Psoas muscle (tissue), 7 donors: ENCODE measurements at regions not wholly inside any gene's neighbourhood (a gene's known extent, or its start where the extent isn't known, plus 50 kb on each side); places are given as distances from the start of the nearest gene placed in this dataset.
"Not testable (repeated sequence)": the region's sequence is repeated elsewhere in the genome, so short reads cannot be mapped to it uniquely, and the experiment has no call there.

Experiments
- ATAC-seq, 4 donors: fragments of 200-7000 bp; cut with Tn5 transposase; one replicate each; pipeline ENCODE4 v1.9.1; 2020; ENCODE audit warnings: moderate library complexity in 3 of 4, mild to moderate bottlenecking in 2 of 4
- DNase-seq, 2 donors: peaks; one replicate each; pipeline ENCODE4 v3.0.0-alpha.2; 2020
- H3K27ac ChIP-seq: fragments of 200-600 bp; one replicate; pipeline ENCODE4 v1.8.0; 2022
- H3K27me3 ChIP-seq, 3 donors: fragments of 200-600 bp in 1 of 3; one replicate each; pipeline versions ENCODE4 v1.6.1 to v1.8.0; 2013 to 2022; ENCODE audit warnings: low read length in 2 of 3, mild to moderate bottlenecking in 2 of 3, moderate library complexity in 1 of 3; ENCODE audit not compliant: insufficient read depth in 3 of 3
- H3K36me3 ChIP-seq, 2 donors: fragments of 200-600 bp in 1 of 2; one replicate each; pipeline versions ENCODE4 v1.6.1 to v1.8.0; 2013 to 2022; ENCODE audit warnings: low read depth in 1 of 2, mild to moderate bottlenecking in 1 of 2, moderate library complexity in 1 of 2; ENCODE audit not compliant: insufficient read depth in 1 of 2
- H3K4me1 ChIP-seq: fragments of 200-600 bp; one replicate; pipeline ENCODE4 v1.8.0; 2022
- H3K4me3 ChIP-seq: fragments of 200-600 bp; one replicate; pipeline ENCODE4 v1.8.0; 2022; ENCODE audit warnings: mild to moderate bottlenecking
- H3K9me3 ChIP-seq: fragments of 200-600 bp; one replicate; pipeline ENCODE4 v1.8.0; 2022
- WGBS, 3 donors: extraction: QIAGEN DNeasy Blood & Tissue Kit; methylation state at CpG; one replicate each; pipeline versions ENCODE4 v1.1.6 to v1.1.7; 2013; 5-methylcytosine and 5-hydroxymethylcytosine counted together
- intact Hi-C, 2 donors: fragments of 100-400 bp; cut with DNase I; formaldehyde crosslinking; loops; one replicate each; pipeline versions ENCODE4 v1.11.0 to v1.14.2; 2022
- TF ChIP-seq, protein P1 (sequence below): fragments of 200-600 bp; IDR thresholded peaks from one replicate; pipeline ENCODE4 v1.8.0; 2022; ENCODE audit warnings: antibody characterized with exemption
- donor health status: healthy with polysubstance abuse.
- donor health status: DM: no; HTN: no; CAD: no; lungs with moderate emphysema.
- donor health status: Bipolar disorder and iron deficiency.
- donor health status: healthy.
- donor health status: DM: yes; HTN: yes; CAD: no.
- donor health status: DM: no; HTN: no; CAD: no.
- donor health status: DM: yes; HTN: yes; CAD: no.

DNA sequence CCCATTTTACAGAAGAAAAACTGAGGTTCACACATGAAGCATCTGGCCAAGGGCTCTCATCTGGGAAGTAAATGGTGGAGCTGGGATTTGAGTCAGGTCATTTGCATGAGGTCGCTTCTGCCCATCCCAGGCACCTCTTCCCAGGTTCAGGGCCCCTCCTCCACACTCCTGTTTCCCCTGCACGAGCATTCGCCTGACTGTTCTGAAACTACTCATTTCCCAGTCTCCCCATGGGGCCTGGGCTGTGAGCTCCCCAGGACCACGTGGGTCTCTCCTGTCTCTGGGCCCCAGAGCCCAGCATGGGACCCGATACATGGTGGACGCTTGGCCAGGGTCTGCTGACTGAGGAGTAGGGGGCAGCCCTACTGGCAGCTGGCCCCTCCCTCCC is 360.8 kb downstream of the MATN1 start:
- 73 to 79% (median 74%) methylated on average over 6 of the region's 6 CpGs for WGBS, 3 donors
- ATAC-seq (no peak), DNase-seq (no peak)
- Histone ChIP-seq H3K9me3 (no peaks in the 10 kb centered on the region), H3K36me3 (no peaks in the 10 kb centered on the region), H3K4me1 (no peaks in the 10 kb centered on the region), H3K27ac (no peak overlapping the region), H3K4me3 (no peak overlapping the region), H3K27me3 (peaks cover 0 to 4% (median 0%) of the 10 kb centered on the region in 3 donors)
- TF ChIP-seq, protein P1, sequence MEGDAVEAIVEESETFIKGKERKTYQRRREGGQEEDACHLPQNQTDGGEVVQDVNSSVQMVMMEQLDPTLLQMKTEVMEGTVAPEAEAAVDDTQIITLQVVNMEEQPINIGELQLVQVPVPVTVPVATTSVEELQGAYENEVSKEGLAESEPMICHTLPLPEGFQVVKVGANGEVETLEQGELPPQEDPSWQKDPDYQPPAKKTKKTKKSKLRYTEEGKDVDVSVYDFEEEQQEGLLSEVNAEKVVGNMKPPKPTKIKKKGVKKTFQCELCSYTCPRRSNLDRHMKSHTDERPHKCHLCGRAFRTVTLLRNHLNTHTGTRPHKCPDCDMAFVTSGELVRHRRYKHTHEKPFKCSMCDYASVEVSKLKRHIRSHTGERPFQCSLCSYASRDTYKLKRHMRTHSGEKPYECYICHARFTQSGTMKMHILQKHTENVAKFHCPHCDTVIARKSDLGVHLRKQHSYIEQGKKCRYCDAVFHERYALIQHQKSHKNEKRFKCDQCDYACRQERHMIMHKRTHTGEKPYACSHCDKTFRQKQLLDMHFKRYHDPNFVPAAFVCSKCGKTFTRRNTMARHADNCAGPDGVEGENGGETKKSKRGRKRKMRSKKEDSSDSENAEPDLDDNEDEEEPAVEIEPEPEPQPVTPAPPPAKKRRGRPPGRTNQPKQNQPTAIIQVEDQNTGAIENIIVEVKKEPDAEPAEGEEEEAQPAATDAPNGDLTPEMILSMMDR = no peak
- intact Hi-C loops = no loop called here

GRCh38 chr1:30361890-30362602 is 361.3 kb downstream of the MATN1 start:
- ATAC-seq, H3K27ac ChIP-seq, H3K36me3 ChIP-seq, H3K27me3 ChIP-seq, intact Hi-C loops, H3K4me3 ChIP-seq, H3K4me1 ChIP-seq, DNase-seq, H3K9me3 ChIP-seq: not testable (repeated sequence)
- 52 to 64% (median 59%) methylated on average over 9 to 10 of the region's 10 CpGs for WGBS, 3 donors

- ATAC-seq (no peak), DNase-seq (peak in 1 of 2 donors; percentile 35)
- Histone ChIP-seq H3K4me1 (no peaks in the 10 kb centered on the region), H3K9me3 (no peaks in the 10 kb centered on the region), H3K27ac (no peak overlapping the region), H3K4me3 (no peak overlapping the region), H3K36me3 (no peaks in the 10 kb centered on the region), H3K27me3 (peaks cover 0 to 4% (median 0%) of the 10 kb centered on the region in 3 donors)
- TF ChIP-seq, protein P1 = no peak
- WGBS, 3 donors = 73 to 83% (median 78%) methylated on average over 7 of the region's 7 CpGs
- intact Hi-C loops = no loop called here
These were observed 362.6 kb downstream of the MATN1 start for GRCh38 chr1:30360753-30361152.

- Histone ChIP-seq H3K4me1 (no peaks in the 10 kb centered on the region), H3K4me3 (no peak overlapping the region), H3K27me3 (peaks cover 0 to 4% (median 0%) of the 10 kb centered on the region in 3 donors), H3K36me3 (no peaks in the 10 kb centered on the region), H3K27ac (no peak overlapping the region), H3K9me3 (no peaks in the 10 kb centered on the region)
- no peak for ATAC-seq
- 93 to 95% (median 94%) methylated on average over 2 of the region's 2 CpGs for WGBS, 3 donors
- TF ChIP-seq, protein P1 = no peak
- intact Hi-C loops = no loop called here
- no peak for DNase-seq
These were observed 363.1 kb downstream of the MATN1 start for GRCh38 chr1:30360281-30360680.

DNA sequence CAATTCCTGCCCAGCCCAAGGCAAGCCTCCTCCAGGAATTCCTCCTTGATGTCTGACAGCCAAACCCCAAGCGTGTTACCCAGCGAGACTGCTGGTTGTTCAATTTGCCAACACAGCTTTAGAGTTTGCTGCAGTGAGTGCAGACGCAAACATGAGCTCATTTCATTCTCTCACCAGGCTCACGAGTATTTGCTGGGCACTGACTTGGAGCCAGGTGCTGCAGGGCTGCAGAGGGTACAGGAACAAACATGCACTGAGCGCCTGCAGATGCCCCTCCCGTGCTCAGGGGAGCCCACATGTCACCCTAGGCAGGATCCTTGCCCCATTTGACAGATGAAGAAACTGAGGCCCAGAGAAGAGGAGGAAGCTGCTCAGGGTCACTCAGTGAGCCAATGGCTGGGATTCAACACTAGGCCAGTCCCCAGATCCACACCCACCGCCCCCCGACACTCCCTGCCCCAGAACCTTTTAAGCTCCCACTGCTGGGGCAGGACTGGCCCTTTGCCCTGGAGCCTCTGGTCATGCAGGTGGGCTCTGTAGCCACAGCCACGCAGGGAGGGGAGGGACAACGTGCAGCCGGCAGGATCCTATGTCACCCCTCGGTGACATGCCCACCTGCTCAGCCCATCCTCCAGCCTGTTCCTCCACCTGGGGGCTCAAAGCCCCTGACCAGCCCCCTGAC is 363.7 kb downstream of the MATN1 start:
- DNase-seq (no peak), ATAC-seq (no peak)
- peaks cover 0 to 4% (median 0%) of the 10 kb centered on the region in 3 donors for H3K27me3 ChIP-seq
- 62 to 67% (median 63%) methylated on average over 10 to 12 of the region's 12 CpGs for WGBS, 3 donors
- TF ChIP-seq, protein P1 = no peak
- H3K4me3 ChIP-seq = no peak overlapping the region
- no peaks in the 10 kb centered on the region for H3K36me3 ChIP-seq
- no peak overlapping the region for H3K27ac ChIP-seq
- H3K4me1 ChIP-seq = no peaks in the 10 kb centered on the region
- intact Hi-C loops = no loop called here
- no peaks in the 10 kb centered on the region for H3K9me3 ChIP-seq
